ENCODE measurements at regions not wholly inside any gene's neighbourhood (a gene's known extent, or its start where the extent isn't known, plus 50 kb on each side); places are given as distances from the start of the nearest gene placed in this dataset.
A peak's percentile ranks its signal among the peaks of the same experiment; 100 is the strongest.

- intact Hi-C loops (cut with micrococcal nuclease): no loop called here
- DNase-seq (ENCODE audit: low spot score): no peak
- Mint-ChIP-seq H3K4me3 (no peak overlapping the region), H3K9me3 (no peaks in the 10 kb centered on the region), H3K4me1 (ENCODE audit: low read depth) (peaks cover 19% of the 10 kb centered on the region), H3K36me3 (ENCODE audit: low read depth) (no peaks in the 10 kb centered on the region), H3K27ac (no peak overlapping the region), H3K27me3 (ENCODE audit: insufficient read depth) (peaks cover 10% of the 10 kb centered on the region)
Observed at GRCh38 chr7:157485361-157485831, 148.6 kb downstream of the DNAJB6 start.

GRCh38 chr7:157486007-157486755, 149.4 kb downstream of the DNAJB6 start:
- no peak for DNase-seq (ENCODE audit: low spot score)
- H3K27me3 Mint-ChIP-seq (ENCODE audit: insufficient read depth): peaks cover 10% of the 10 kb centered on the region
- H3K36me3 Mint-ChIP-seq (ENCODE audit: low read depth): no peaks in the 10 kb centered on the region
- peaks cover 8% of the 10 kb centered on the region for H3K9me3 Mint-ChIP-seq
- H3K4me3 Mint-ChIP-seq: no peak overlapping the region
- H3K4me1 Mint-ChIP-seq (ENCODE audit: low read depth): peaks cover 27% of the 10 kb centered on the region
- no peak overlapping the region for H3K27ac Mint-ChIP-seq
- intact Hi-C loops (cut with micrococcal nuclease): no loop called here

GRCh38 chr7:157487046-157487770, 150.4 kb downstream of the DNAJB6 start:
- Mint-ChIP-seq H3K4me3 (no peak overlapping the region), H3K36me3 (ENCODE audit: low read depth) (peaks cover under 1% of the 10 kb centered on the region), H3K4me1 (ENCODE audit: low read depth) (peaks cover 33% of the 10 kb centered on the region), H3K9me3 (peaks cover 15% of the 10 kb centered on the region), H3K27ac (peak overlapping the region; percentile 23), H3K27me3 (ENCODE audit: insufficient read depth) (peaks cover 11% of the 10 kb centered on the region)
- no peak for DNase-seq (ENCODE audit: low spot score)
- intact Hi-C loops (cut with micrococcal nuclease): no loop called here

DNA sequence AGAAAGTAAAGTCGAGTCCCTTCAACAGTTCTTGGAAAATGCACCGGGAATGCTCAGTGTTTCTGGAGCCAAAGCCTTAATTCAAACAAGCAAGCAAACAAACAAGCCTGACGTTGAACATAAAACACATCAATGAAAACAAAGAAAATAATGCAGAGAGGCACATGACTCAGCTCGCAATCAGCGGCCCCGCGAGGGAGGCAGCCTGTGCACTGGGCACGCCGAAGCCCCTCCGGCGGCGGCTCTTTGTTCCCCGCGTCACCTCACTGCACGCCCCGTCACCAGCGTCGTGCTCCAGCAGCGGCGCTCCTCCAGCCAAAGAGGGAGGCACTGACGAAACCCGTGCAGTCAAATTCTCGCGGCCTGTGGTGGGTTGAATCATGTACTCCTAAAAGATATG, 151.5 kb downstream of the DNAJB6 start:
- intact Hi-C loops (cut with micrococcal nuclease): no loop called here
- no peak overlapping the region for H3K4me3 Mint-ChIP-seq
- peaks cover 23% of the 10 kb centered on the region for H3K9me3 Mint-ChIP-seq
- peaks cover 2% of the 10 kb centered on the region for H3K36me3 Mint-ChIP-seq (ENCODE audit: low read depth)
- peaks cover 19% of the 10 kb centered on the region for H3K27me3 Mint-ChIP-seq (ENCODE audit: insufficient read depth)
- peaks cover 43% of the 10 kb centered on the region for H3K4me1 Mint-ChIP-seq (ENCODE audit: low read depth)
- DNase-seq (ENCODE audit: low spot score): no peak
- no peak overlapping the region for H3K27ac Mint-ChIP-seq

GRCh38 chr7:157488966-157489365, 152.2 kb downstream of the DNAJB6 start:
- peaks cover 23% of the 10 kb centered on the region for H3K9me3 Mint-ChIP-seq
- H3K4me3 Mint-ChIP-seq: no peak overlapping the region
- H3K4me1 Mint-ChIP-seq (ENCODE audit: low read depth): peaks cover 50% of the 10 kb centered on the region
- H3K27ac Mint-ChIP-seq: no peak overlapping the region
- DNase-seq (ENCODE audit: low spot score): no peak
- intact Hi-C loops (cut with micrococcal nuclease): no loop called here
- H3K27me3 Mint-ChIP-seq (ENCODE audit: insufficient read depth): peaks cover 19% of the 10 kb centered on the region
- peaks cover 3% of the 10 kb centered on the region for H3K36me3 Mint-ChIP-seq (ENCODE audit: low read depth)
